ENCODE measurements at regions not wholly inside any gene's neighbourhood (a gene's known extent, or its start where the extent isn't known, plus 50 kb on each side); places are given as distances from the start of the nearest gene placed in this dataset.
"Not testable (repeated sequence)": the region's sequence is repeated elsewhere in the genome, so short reads cannot be mapped to it uniquely, and the experiment has no call there.

- Mint-ChIP-seq H3K27ac (ENCODE audit: unreplicated experiment) (no peak overlapping the region), H3K27me3 (ENCODE audit: low read depth, unreplicated experiment) (no peaks in the 10 kb centered on the region), H3K4me1 (ENCODE audit: low read depth, unreplicated experiment) (no peaks in the 10 kb centered on the region), H3K9me3 (ENCODE audit: unreplicated experiment) (peaks cover 5% of the 10 kb centered on the region), H3K4me3 (ENCODE audit: unreplicated experiment) (no peak overlapping the region), H3K36me3 (ENCODE audit: low read depth, unreplicated experiment) (peaks cover 2% of the 10 kb centered on the region)
- no peak overlapping the region for H3K9ac ChIP-seq (ENCODE audit: low read length)
- H3K27ac ChIP-seq (ENCODE audit: low read depth, low read length): no peak overlapping the region
- no peaks in the 10 kb centered on the region for H3K36me3 ChIP-seq (ENCODE audit: insufficient read depth, low read length)
- no peak overlapping the region for H3K4me3 ChIP-seq (ENCODE audit: insufficient read depth, low read depth, low read length)
- DNase-seq (ENCODE audit: low read depth): no peak
- H3K79me2 ChIP-seq (ENCODE audit: insufficient read depth, low read length): no peaks in the 10 kb centered on the region
- FAIRE-seq: no peak
- H4K20me1 ChIP-seq (ENCODE audit: insufficient read depth, low read length): no peaks in the 10 kb centered on the region
- no peak overlapping the region for H3K4me2 ChIP-seq (ENCODE audit: low read length)
- H3K9me3 ChIP-seq (ENCODE audit: insufficient read depth, low read depth, low read length): no peaks in the 10 kb centered on the region
- no peaks in the 10 kb centered on the region for H3K27me3 ChIP-seq (ENCODE audit: insufficient read depth, low read length)
- no peak overlapping the region for H2AFZ ChIP-seq (ENCODE audit: low read depth, low read length)
- no peak for TF ChIP-seq EZH2 (IDR thresholded peaks at IDR 0.05; ENCODE audit: insufficient read depth, low read length)
- TF ChIP-seq, protein P1, sequence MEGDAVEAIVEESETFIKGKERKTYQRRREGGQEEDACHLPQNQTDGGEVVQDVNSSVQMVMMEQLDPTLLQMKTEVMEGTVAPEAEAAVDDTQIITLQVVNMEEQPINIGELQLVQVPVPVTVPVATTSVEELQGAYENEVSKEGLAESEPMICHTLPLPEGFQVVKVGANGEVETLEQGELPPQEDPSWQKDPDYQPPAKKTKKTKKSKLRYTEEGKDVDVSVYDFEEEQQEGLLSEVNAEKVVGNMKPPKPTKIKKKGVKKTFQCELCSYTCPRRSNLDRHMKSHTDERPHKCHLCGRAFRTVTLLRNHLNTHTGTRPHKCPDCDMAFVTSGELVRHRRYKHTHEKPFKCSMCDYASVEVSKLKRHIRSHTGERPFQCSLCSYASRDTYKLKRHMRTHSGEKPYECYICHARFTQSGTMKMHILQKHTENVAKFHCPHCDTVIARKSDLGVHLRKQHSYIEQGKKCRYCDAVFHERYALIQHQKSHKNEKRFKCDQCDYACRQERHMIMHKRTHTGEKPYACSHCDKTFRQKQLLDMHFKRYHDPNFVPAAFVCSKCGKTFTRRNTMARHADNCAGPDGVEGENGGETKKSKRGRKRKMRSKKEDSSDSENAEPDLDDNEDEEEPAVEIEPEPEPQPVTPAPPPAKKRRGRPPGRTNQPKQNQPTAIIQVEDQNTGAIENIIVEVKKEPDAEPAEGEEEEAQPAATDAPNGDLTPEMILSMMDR (IDR thresholded peaks at IDR 0.05; ENCODE audit: insufficient read depth, low read depth, low read length): no peak
- no peaks in the 10 kb centered on the region for H3K4me1 ChIP-seq (ENCODE audit: insufficient read depth, low read length)
These were observed 593.0 kb upstream of the AADAT start for GRCh38 chr4:170682558-170683294.

GRCh38 chr4:170682087-170682486, 592.3 kb upstream of the AADAT start:
- not testable (repeated sequence) for FAIRE-seq; H3K36me3 Mint-ChIP-seq (ENCODE audit: low read depth, unreplicated experiment); H3K79me2 ChIP-seq (ENCODE audit: insufficient read depth, low read length); H3K4me3 Mint-ChIP-seq (ENCODE audit: unreplicated experiment); H3K4me1 Mint-ChIP-seq (ENCODE audit: low read depth, unreplicated experiment); H3K4me1 ChIP-seq (ENCODE audit: insufficient read depth, low read length); H3K9me3 ChIP-seq (ENCODE audit: insufficient read depth, low read depth, low read length); H3K36me3 ChIP-seq (ENCODE audit: insufficient read depth, low read length); H3K27me3 Mint-ChIP-seq (ENCODE audit: low read depth, unreplicated experiment); H2AFZ ChIP-seq (ENCODE audit: low read depth, low read length); H3K27ac ChIP-seq (ENCODE audit: low read depth, low read length); H3K4me2 ChIP-seq (ENCODE audit: low read length); H3K9ac ChIP-seq (ENCODE audit: low read length); H3K4me3 ChIP-seq (ENCODE audit: insufficient read depth, low read depth, low read length); H4K20me1 ChIP-seq (ENCODE audit: insufficient read depth, low read length); H3K9me3 Mint-ChIP-seq (ENCODE audit: unreplicated experiment); DNase-seq (ENCODE audit: low read depth); H3K27ac Mint-ChIP-seq (ENCODE audit: unreplicated experiment); H3K27me3 ChIP-seq (ENCODE audit: insufficient read depth, low read length)

GRCh38 chr4:170675568-170676262, 586.0 kb upstream of the AADAT start:
- no peak for TF ChIP-seq EZH2 (IDR thresholded peaks at IDR 0.05; ENCODE audit: insufficient read depth, low read length)
- TF ChIP-seq, protein P1 (IDR thresholded peaks at IDR 0.05; ENCODE audit: insufficient read depth, low read depth, low read length): no peak
- FAIRE-seq (no peak), DNase-seq (ENCODE audit: low read depth) (peak; percentile 32)
- Histone ChIP-seq H3K4me1 (ENCODE audit: insufficient read depth, low read length) (peaks cover 26% of the 10 kb centered on the region), H3K9ac (ENCODE audit: low read length) (no peak overlapping the region), H3K27me3 (ENCODE audit: insufficient read depth, low read length) (no peaks in the 10 kb centered on the region), H4K20me1 (ENCODE audit: insufficient read depth, low read length) (no peaks in the 10 kb centered on the region), H2AFZ (ENCODE audit: low read depth, low read length) (peak overlapping the region; percentile 47), H3K4me3 (ENCODE audit: insufficient read depth, low read depth, low read length) (no peak overlapping the region), H3K9me3 (ENCODE audit: insufficient read depth, low read depth, low read length) (no peaks in the 10 kb centered on the region), H3K36me3 (ENCODE audit: insufficient read depth, low read length) (no peaks in the 10 kb centered on the region), H3K79me2 (ENCODE audit: insufficient read depth, low read length) (no peaks in the 10 kb centered on the region), H3K27ac (ENCODE audit: low read depth, low read length) (no peak overlapping the region), H3K4me2 (ENCODE audit: low read length) (peak overlapping the region; percentile 9)
- H3K27ac Mint-ChIP-seq (ENCODE audit: unreplicated experiment): peak overlapping the region; percentile 75
- peaks cover 2% of the 10 kb centered on the region for H3K36me3 Mint-ChIP-seq (ENCODE audit: low read depth, unreplicated experiment)
- H3K4me1 Mint-ChIP-seq (ENCODE audit: low read depth, unreplicated experiment): peaks cover 32% of the 10 kb centered on the region
- H3K27me3 Mint-ChIP-seq (ENCODE audit: low read depth, unreplicated experiment): no peaks in the 10 kb centered on the region
- no peak overlapping the region for H3K4me3 Mint-ChIP-seq (ENCODE audit: unreplicated experiment)
- H3K9me3 Mint-ChIP-seq (ENCODE audit: unreplicated experiment): peaks cover 5% of the 10 kb centered on the region

Data from astrocyte (in vitro differentiated cells and primary cell).